CD4-positive, alpha-beta T cell treated with Interleukin-10 for 1 hour (primary cell): ENCODE measurements at regions not wholly inside any gene's neighbourhood (a gene's known extent, or its start where the extent isn't known, plus 50 kb on each side); places are given as distances from the start of the nearest gene placed in this dataset.

ENCODE experiments used
- DNase-seq: peaks from one replicate; pipeline ENCODE4 v3.0.0-alpha.2; 2020

DNA sequence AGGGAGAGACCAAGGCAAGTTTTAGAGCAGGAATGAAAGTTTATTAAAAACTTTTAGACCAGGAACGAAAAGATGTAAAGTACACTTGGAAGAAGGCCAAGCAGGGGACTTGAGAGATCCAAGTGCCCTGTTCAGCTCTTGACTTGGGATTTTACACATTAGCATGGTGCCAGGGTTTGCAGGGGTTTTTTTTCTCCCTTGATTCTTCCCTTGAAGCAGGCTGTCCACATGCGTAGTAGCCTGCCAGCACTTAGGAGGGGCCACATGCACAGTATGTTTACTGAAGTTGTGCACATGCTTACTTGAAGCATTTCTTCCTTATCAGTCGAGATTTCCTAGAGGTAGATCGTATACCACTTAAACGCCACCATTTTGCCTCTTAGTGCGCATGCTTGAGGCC, 277.5 kb upstream of the AGTR1 start:
- DNase-seq: no peak

- DNase-seq: no peak
Observed at GRCh38 chr3:148428862-148429605, 268.7 kb upstream of the AGTR1 start.

DNA sequence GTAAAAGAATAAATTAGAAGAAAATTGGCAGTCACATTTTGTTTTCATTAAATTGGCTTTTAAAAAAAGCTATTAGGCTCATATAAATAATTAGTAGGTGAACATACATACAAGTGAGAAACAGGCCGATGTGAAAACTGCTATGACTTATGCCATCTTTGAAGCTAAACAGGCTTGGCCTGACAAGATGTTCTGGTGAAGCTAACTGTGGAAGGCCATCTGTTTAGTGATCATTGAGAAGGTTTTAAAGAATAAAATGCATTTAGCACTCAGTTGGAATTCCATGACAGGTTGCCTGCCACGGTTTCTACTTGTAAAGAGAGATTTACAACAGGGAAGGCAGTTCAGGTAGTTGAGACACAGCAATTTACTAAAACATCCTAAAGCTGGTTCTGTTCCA, 264.0 kb upstream of the AGTR1 start:
- DNase-seq: no peak

GRCh38 chr3:148435534-148435933, 262.2 kb upstream of the AGTR1 start:
- no peak for DNase-seq

GRCh38 chr3:148439254-148439822, 258.4 kb upstream of the AGTR1 start:
- no peak for DNase-seq

DNA sequence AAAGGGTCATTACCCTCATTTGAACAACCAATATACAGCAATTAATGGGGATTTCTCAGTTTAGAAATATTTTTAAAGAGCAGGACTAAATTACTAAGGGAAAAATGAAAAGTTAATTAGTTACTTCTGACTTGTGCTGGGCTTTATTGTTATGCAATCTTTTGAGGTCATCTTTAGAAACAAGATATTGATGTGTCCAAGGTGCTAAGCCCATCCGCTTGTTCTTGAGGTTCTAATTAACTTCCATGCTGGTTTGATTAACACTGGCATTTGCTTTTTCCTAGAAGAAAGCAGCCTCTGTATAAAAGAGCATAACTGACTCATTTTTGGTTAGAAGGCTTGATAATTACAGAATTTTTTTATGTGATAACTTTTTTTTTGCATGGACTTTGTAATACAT, 256.5 kb upstream of the AGTR1 start:
- DNase-seq: no peak

DNA sequence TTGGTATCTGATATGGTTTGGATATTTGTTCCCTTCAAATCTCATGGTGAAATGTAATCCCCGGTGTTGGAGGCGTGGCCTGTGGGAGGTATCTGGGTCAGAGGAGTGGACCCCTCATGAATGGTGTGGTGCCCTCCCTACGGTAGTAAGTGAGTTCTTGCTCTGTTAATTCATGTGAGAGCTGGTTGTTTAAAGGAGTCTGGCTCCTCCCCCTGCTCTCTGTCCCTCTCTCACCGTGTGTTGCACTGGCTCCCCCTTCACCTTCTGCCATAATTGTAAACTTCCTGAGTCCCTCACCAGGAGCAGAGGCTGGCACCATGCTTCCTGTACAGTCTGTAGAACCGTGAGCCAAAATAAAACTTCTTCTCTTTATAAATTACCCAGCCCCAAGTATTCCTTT, 246.9 kb upstream of the AGTR1 start:
- no peak for DNase-seq

DNA sequence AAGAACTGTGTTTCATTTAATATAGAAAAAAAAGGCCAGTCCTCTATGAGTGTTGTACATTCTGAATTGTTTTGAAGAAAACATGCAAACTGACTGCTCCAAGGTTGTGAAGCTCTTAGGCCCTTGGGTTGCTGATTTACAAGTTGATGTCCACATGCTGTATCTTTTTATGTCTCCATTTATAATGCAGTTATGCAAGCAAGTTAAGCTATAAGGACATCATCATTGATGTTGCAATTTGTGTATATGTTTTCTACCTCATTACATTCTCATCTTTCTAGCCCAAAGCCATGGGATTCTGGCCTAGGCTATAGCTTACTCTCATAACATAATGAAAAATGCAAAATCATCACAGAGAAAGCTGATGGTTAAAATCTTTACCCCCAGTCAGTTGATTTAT, 245.7 kb upstream of the AGTR1 start:
- no peak for DNase-seq

- no peak for DNase-seq
Observed at GRCh38 chr3:148453781-148454191, 243.9 kb upstream of the AGTR1 start.

DNA sequence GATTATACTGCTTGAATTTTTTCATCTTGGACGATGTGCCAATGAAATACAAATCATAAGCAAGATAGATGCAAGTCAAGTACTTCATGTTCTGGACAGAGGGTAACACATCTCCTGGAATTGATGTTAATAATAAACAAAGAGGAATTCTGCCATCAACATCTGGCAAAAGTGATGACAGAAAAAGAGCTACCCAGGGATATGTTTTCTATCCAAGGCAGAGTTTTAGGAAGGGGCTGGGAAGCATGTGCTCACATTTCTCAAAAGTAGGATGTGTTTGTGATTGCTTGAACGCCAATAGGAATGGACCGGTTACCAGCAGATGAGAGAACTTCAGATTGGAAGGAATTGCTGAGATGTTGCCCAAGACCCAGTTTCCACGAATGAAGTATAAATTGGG, 242.6 kb upstream of the AGTR1 start:
- no peak for DNase-seq

DNA sequence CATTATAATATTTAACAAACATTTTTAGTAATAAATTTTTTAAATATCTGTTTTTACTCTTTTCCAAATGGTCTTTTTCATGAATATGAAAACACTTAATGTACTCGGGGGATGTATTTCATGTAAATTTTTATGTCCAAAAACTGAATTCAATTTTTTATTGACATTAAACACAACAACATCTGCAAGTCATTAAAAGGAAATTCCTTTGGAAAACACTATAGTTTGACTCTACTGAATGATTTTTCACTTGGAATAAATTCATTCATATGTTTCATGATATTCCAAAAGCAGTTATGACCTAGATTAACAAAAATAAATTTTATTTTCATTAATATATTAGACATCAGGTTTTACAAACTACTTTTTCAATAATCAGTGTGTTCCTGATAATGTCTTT, 239.8 kb upstream of the AGTR1 start:
- DNase-seq: no peak

DNA sequence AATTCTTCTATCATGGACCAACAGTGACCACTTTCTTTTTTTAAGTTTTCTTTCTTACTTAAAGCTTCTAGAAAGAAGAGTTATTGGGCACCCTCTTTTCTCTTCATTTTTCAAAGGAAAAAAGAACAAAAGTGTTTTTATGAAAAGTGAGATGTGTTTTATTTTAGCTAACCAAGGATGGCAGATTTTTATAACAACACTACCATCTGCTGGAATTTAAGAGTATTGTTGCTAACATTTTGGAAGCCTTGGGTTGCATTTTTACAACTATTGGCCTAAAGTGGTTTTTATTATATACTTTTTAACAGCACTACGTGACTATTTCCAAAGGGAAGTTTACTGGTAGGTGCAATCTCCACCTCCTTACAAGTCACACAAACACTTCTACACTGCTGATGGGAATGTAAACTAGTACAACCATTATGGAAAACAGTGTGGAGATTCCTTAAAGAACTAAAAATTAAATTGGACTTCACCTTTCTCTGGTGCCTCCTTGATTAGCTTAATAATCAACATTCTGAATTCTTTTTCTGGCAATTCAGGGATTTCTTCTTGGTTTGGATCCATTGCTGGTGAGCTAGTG, 237.7 kb upstream of the AGTR1 start:
- no peak for DNase-seq

- DNase-seq: no peak
Observed at GRCh38 chr3:148460686-148461085, 237.0 kb upstream of the AGTR1 start.

- no peak for DNase-seq
Observed at GRCh38 chr3:148464246-148464645, 233.5 kb upstream of the AGTR1 start.

- DNase-seq: no peak
Observed at GRCh38 chr3:148466143-148466542, 231.6 kb upstream of the AGTR1 start.

GRCh38 chr3:148466980-148467740, 230.5 kb upstream of the AGTR1 start:
- no peak for DNase-seq

DNA sequence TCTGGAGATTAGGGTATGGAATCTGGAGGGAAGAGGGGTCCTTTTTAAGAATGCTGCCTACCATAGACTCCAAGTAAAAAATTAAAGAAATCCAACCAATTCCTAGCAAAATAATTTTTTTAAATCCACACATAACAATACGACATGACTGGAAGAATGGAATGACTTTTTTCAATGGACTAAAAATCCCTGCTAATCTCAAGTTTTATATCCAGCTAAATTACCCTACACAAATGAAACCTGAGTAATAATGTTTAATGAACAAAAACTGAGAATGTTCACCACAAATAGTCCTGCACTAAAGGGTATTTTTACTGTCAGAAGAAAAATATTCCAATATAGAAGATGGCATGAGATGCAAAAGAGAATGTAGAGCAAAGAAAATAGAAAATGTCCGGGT, 220.3 kb upstream of the AGTR1 start:
- no peak for DNase-seq

DNA sequence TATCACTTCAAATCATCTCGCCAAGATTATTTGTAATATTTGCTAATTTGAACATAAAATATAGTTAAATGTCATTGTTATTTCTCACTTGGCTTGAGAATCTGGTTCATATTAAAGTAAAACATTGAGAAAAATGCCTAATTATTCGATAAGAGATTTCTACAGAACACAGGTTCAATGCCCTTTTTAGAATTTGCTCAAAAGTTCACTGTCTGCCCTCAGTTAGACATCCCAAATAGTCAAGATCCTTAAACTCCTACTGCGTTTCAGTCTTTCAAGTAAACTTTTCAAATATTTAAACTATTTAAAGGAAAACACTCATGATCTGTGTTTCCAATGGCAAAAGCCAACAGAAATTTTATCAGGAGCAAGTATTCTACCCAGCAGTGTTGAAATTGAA, 204.1 kb upstream of the AGTR1 start:
- no peak for DNase-seq

GRCh38 chr3:148494451-148494850, 203.3 kb upstream of the AGTR1 start:
- no peak for DNase-seq

DNA sequence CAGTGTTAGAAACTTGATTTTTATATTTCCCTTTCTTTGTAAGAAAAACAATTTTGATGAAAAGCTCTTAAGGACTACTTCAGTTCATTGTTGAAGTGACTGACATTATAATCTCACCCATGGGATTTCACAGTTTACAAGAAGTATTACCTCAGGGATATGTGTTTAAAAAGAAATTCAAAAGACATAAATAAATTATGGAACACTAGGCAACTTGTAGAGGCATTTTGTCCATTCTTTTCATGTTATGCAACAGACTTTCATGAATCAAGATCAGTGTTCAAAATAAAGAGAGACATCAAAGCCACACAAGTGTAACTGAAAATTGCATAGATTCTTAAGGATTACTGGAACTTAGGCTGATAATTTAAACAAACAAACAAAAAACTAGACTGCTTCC, 196.8 kb upstream of the AGTR1 start:
- no peak for DNase-seq

DNA sequence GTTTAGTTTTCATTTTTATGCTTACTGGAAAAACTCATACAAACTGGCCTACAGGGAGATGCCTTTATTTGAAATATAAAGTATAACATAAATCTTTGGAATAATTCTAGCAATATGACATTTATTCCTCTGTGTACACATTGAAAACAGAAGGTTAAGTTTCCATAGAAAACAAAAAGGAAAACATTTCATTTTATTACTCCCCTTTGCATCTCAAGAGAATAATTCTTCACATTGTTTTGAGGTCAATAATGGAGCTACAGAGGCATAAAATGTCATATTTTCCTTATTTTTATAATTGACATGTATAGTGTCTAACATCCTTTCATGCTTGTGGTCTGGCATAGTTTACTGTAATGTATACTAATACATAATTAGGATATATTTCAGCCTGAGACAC, 187.6 kb upstream of the AGTR1 start:
- DNase-seq: no peak

DNA sequence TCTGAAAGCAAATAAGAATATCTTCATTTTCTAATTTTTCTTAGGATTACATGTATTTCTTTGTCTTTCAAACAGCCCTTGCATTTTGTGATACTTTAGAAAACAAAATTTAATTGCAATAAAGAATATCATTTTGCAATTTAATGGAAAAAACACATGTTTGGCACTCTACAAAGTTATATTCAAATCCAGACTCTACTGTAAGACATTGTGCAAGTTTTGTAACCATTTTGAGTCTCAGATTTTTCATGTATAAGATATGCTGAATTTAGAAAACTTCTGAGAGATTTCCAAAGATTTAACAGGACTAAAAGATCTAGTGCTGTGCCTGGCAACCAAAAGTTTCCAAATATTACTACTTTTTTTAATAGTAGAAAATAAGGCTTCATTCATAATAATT, 187.1 kb upstream of the AGTR1 start:
- no peak for DNase-seq

DNA sequence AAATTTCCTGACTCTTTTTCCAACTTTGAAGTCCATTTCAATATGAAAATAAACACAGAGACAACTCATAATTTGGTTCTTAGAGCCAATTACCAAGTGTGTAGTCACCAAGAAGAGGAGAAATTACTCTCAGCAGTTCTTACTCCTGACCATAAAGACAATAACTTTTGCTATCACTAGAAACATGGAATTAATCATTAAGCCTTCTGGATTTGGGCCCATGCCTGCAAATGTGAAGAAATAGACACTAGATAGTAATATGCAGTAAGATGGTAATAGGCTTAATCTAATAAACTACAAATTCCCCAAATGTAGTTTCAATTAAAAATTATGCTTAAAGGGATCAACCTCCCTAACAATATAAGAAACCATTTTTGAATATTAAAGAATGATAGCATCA, 185.1 kb upstream of the AGTR1 start:
- DNase-seq: no peak

DNA sequence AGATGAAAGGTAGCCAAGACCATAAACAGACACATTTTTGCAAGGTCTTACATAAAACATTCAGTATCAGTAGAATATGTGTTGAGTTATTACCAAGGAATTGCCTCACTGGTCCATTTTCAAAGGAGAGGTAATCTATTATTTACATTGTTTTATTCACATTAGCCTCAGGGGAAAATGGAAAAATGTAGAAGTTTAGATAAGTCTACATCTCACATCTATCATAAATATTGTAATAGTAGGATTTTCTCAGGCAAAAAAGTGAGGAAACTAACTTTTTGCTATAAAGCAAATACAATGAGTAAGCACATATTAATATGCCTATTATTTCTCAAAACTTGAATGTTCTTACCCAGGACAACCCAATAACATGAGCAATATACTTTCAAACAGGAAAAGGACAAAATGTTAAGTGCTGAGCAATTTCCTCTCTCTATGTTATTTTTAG, 184.6 kb upstream of the AGTR1 start:
- DNase-seq: no peak
